GM19395 (cell line): ENCODE measurements at regions not wholly inside any gene's neighbourhood (a gene's known extent, or its start where the extent isn't known, plus 50 kb on each side); places are given as distances from the start of the nearest gene placed in this dataset.
"Not testable (repeated sequence)": the region's sequence is repeated elsewhere in the genome, so short reads cannot be mapped to it uniquely, and the experiment has no call there.

Source experiments
- ATAC-seq: cut with Tn5 transposase; IDR thresholded peaks from one replicate; pipeline ENCODE4 v1.9.1; 2021; ENCODE audit warnings: mild to moderate bottlenecking, moderate library complexity; ENCODE audit not compliant: unreplicated experiment

DNA sequence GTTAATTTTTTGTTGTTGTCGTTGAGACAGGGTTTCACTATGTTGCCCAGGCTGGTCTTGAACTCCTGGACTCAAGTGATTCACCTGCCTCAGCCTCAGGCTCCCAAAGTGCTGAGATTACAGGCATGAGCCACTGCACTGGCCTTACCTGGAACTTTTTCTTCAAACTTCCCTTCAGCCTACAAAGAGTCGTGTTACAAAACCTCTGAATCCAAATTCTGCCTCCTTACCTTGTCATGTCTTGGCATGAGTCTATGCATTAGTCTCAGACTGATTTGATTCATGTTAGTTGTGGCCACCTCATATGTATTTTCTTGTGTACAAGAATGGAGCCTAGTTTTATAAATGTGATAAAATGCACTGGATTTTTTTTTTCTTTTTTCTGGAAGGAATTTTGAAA is 172.1 kb downstream of the PRL start:
- ATAC-seq, result no peak

DNA sequence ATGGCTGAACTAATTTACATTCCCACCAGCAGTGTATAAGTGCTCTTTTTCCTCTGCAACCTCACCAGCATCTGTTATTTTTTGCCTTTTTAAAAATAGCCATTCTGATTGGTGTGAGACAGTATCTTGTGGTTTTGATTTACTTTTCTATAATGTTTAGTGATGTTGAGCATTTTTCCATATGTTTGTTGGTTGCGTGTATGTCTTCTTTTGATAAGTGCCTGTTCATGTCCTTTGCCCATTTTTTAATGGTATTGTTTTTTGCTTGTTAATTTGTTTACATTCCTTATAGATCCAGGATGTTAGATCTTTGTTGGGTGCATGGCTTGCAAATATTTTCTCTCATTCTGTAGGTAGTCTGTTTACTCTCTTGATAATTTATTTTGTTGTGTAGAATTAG is 169.9 kb downstream of the PRL start:
- no peak for ATAC-seq

DNA sequence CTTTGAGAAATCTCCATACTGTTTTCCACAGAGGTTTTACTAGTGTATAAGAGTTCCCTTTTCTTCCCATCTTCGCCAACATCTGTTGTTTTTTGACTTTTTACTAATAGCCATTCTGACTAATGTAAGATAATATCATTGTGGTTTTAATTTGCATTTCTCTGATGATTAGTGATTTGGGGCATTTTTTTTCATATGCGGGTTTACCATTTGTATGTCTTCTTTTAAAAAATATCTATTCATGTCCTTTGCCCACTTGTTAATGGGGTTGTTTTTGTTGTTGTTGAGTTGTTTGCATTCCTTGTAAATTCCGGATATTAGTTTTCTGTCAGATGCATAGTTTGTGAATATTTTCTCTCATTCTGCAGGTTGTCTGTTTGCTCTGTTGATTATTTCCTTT is 167.1 kb downstream of the PRL start:
- ATAC-seq, result no peak

DNA sequence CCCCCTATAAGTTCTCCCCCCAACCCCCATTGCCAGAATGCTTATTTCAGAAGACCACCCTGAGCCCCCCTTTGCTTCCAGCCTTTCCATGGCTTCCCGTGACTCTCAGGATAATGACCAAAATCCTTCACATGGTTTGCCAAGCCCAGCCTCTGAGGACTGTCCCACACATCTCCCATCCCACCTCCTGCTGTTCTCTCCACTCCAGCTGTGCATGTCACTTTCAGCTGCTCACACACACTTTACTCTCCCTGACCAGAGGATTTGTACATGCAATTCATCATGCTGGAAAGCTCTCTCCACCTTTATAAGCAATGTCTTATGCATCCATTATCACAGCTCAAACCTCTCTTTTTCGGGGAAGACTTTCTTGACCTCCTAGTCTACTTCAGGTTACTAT is 164.2 kb downstream of the PRL start:
- ATAC-seq, result no peak

DNA sequence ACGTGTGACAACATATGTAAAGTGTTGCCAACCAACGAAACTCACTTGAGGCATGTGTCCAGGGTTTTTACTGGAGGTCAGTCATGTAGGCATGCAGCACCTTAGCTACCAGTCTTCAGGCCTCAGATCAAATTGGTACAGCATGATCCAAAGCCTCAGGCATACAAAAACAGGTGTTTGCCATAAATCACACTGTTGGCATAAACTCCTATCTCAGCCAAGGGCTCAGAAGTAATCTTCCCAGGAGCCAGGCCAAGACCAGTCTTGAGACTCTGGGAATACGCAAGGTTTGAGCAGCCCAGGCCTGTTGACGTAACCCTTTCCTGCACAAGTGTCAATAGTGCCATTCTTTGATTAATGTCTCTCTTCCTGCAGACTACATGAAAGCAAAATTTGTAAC is 163.5 kb downstream of the PRL start:
- no peak for ATAC-seq

DNA sequence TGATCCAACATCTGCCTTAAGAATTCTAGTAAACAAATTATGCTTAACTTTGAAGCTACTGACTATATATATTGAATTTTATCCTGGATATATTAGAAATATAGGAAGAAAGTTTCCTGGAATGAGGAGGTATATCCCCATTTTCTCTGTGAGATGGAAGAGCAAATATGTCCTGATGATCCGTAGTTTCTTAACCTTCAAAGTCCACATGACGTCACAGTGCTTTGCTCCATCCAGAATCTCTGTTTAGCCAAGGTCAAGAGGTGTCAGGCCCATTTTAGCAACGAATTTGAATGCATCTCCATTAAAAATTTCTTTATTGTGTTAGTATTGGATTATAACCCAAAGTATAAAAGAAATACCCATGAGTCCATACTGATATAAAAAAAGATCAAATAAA is 162.5 kb downstream of the PRL start:
- ATAC-seq, result no peak

DNA sequence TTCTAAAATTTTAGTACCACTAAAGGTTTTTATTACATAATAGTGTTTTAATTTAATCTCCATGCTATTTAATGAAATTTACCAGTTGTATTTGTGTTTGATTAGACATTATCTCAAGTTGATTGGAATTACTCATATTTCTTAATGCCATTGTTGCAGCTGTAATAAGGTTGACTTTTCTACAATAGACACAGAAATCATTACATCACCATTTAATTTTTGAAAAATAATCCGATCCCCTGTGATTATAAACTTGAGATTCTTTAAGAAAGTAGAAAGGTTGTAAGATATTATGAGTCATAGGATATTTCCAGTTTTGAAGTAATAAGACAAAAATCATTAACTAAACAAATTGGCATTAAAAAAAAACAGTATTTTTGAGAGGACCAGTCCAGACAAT is 161.4 kb downstream of the PRL start:
- no peak for ATAC-seq

DNA sequence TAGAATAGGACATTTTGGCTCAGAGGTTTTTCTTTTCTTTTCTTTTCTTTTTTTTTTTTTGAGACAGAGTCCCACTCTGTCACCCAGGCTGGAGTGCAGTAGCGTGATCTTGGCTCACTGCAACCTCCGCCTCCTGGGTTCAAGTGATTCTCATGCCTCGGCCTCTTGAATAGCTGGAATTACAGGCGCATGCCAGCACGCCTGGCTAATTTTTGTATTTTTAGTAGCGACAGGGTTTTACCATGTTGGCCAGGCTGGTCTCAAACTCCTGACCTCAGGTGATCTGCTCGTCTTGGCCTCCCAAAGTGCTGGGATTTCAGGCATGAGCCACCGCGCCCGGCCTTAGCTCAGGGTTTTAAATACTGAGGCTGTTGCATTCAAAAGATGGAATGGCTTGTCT is 156.1 kb downstream of the PRL start:
- ATAC-seq, result not testable (repeated sequence)

DNA sequence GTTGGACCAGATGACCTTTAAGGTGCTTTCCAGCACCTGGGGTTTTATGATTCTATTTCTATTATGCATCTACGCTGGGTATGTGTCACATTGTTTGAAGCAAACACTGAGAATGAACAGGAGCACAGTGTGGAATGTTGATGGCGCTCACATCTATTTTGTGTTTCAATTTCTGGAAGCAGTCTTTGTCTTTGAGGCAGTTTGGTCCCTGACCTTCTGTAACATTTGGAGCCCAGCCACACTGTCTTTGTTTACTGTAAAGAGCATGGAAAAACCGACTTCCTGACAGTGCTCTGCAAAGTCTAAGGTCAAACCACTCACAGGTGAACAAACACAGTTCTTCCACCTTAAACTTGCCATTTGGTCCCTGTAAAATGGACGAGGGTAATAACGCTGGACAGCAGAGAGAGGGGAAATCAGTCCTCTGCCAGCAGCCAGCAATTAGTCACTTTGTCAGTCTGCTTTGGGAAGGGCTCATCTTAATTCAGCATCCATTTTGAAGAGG is 155.5 kb downstream of the PRL start:
- ATAC-seq, result no peak

DNA sequence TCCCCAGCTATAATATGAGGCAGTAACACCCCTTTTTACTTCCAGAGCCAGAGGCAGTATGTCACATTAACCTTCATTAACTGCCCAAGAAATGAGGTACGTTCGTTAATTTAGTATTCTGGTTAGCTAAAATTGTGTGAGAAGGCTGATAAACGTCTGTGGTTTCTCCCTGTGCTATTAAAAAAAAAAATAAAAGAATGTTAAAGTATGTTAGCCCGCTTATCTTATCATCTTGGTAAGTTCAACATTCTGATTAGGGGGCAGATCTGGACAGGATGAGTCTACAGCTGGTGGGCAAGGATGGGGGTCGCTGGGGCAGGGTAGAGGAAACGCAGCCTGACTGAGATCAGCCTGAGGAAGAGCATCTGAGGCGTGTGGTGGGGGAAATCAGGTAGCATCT is 154.0 kb downstream of the PRL start:
- ATAC-seq, result no peak

DNA sequence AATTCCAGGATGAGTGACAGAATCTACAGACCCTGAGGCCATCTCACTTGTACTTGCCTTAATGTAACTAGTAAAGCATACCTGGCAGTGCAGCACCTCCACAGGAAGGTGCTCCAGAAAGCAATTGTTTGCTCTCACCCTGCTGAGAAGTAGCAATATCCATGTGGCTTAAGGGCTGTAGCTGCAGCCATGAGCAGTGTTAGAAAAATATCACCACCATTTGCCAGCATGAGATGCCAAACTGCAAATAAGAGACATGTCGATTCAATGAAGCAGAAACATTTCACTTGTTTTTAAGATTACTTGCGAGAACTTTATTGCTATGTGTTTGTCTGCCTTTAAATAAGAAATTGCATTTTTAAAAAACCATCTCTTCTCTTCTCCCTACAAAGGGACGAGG is 151.5 kb downstream of the PRL start:
- no peak for ATAC-seq

DNA sequence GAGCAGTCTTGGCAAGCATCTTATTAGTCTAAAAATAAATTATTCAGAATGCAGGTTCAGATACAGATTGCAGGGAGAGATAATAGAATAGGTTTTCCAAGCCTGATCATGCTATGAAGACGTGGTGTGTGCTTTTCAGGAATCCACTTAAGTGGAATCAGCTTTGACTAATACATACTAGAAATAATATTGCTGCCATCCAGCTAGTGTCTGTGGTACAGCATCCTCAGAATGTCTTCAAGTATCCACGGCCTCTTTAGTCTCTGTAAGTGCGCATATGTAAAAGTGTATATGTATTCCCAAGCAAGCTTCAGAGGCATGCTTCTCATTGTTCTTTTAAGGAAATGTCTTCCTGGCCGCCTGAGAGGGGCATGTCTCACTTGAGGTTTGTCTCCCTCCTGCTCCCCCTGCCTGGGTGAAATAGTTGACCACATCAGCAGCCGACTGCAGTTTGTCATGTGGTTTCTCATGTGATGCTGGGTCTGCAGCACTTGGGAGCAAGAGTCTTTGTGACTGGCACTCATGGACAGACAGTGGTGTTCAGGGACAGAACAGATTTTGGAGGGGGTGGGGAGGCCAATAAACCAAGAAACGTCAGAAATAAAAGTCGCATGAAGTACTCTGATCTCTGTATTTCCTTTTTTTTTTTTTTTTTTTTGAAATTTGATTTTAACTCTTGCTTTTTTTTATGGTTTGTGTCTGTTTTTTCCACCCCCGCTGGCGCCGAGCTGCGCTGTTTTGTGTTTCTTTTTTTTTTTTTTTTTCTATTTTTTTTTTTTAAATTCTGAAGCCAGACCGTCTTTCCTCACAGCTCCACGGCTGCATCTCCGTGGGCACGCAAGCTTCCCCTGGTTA is 150.8 kb downstream of the PRL start:
- no peak for ATAC-seq

DNA sequence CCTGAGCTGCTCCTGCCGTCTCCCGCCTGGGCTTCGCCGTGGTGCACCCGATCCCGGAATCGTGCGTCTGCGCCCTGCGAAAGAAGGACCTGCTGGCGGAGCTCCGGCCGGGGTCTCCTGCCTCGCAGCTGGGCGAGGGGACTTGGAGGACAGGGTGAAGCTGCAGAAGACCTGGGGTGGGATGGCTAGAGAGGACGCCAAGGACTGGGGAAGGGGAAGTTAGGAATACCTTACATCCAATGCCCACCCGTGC is 150.2 kb downstream of the PRL start:
- ATAC-seq, result no peak

DNA sequence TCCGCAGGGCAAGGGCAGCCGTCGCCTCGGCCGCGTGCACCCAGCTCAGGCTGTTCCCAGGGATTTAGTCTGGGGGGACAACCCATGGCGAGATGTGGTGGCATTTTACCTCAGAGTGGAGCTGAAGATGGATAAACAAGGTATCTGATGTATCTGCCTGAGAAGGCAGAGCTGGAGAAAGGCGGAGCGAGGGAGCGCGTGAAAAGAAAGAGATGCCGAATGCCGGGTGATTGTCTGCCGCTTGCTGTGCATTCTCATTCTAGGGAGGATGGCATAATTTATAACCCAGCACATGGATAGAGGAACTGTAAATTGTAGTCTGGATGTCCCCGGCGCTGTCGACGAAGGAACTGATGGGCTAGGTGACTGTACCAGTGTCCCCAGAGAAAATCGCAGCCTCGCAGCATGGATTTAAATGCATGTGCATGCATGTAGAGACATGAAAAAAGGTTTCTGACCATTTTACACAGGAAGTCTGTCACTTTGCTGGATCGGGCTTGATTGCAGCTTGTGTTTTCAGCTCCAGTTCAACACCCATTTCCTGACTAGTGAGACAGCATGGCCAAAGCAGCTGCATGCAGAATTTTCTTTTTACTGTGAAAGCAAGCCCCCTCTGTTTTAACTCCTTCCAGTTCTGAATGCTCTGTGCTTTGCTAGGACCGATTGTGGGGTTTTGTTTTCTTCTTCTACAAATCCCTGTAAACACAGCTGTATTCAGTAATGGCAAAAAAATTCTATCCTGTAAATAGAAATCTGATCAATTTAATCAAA is 149.7 kb downstream of the PRL start:
- no peak for ATAC-seq

DNA sequence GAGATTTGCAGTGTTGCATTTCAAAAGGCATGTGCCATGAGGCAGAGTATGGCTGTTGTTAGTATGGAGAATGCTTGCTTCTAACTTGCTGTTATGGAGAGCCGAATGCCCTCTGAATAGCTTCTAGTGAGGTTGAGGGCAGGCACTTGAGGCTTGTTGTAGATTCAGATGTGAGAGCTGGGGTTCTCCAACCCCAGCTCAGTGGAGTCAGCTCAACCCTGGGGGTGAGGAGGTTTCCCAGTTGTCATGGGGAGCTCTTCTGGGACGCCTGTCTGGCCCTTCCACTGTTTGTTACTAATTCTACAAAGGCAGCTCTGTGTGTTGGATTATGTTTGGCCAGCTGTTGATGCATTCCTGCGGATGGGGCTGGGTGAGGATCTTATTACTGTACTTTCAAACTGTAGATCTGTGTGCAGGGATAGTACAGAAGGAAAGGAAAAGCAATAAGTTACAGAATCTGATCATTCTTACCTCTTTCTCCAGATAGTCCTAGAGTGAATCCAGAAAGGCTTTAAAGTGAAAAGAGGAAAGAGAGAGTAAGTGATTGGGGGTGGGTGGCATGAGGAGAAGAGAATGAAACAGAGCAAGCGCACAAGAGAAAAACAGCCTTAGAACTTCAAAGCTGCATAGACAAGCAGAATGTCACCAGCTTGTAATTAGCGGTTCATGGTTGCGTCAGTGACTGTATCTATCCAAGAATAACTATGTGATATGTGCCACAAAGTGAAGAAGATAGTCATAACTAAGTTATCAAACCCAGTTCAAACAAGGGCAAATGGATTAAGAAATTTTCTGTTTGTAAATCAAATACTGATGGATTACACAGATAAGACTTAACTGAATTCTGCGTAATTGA is 148.7 kb downstream of the PRL start:
- ATAC-seq, result no peak

DNA sequence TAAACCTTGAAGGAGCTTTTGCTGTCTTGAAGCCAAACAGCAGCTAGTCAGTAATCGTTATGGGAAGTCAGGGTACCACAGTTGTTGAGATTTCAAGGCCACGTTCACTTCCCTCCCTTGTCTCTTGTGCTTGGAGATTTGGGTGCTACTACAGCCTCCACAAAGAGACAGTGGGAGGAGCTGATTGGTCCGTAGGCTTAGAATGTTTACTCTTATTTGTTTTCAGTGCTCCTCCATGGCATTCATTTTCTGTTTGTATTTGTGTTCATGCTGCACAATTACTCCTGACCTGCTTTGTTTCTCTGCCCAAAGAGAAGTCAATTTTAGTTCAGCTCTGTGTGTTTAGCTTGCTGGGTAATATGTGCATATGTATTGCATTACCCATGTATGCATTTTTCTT is 147.7 kb downstream of the PRL start:
- no peak for ATAC-seq

DNA sequence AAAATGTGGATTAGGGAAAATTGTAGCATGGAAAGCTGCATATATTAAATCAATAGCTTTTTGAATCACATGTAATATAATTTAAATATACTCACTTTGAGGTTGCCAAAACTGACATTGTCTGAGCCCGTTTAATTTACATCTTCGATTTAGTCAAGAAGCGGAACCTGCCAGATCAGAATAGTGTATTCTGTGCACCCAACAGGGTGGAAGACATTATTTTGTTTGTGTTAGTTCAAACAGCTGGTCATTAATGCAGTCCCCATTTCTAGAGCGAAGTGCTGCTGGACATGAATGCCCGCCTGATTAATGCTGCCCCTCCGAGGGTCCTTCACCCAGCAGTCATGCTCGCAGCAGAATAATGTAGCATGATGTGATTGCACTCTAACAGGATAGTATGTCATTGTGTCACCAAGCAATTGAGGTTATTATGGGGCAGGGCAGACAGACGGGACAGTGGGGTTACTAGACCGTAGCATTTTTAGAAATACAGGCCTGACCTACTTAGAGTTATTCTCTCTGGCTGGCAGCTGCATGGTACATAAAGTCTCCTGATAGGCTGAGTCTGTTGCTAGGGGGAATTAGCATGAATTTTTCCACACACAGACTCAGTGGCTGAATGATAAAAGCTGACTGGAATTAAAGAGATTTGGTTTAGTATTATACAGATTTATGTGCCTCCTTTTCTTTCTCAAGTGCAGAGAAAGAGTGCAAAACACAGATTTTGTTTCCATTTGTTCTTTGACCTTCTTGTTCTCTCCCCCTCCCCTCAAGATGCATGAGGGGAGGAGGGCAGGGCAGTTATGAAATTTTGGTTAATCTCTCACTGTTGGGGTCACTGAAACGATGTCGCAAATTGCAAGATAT is 147.1 kb downstream of the PRL start:
- ATAC-seq, result no peak

DNA sequence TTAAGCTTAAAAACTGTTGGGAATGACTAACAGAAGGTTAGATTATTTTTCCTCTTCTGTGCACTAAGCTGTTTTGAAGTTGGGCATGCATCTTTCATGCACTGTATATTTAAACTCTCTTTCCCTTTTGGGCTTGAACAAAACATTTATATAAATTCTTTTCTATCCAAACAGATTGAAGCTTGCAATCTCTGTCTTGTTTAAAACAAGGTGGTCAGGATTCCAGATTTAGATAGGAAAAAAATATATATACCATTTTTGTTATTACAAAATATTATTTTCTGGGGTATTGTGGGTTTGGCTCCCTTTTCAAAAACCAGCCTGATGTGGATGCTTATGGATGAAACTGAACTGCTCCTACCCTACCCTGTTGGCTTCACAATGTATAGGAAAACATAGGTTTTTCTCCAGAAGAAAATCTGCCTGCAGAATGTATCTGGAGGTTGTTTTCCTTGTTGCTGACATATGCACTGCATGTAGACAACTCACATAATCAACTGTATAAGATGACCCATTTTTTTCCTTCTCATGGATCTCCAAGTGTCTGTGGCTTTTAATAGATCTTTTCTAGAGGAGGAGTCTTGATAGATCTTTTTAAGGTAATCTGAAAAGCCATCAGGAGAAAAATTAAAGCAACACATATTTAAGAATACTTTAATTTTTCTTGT is 146.3 kb downstream of the PRL start:
- ATAC-seq, result no peak

DNA sequence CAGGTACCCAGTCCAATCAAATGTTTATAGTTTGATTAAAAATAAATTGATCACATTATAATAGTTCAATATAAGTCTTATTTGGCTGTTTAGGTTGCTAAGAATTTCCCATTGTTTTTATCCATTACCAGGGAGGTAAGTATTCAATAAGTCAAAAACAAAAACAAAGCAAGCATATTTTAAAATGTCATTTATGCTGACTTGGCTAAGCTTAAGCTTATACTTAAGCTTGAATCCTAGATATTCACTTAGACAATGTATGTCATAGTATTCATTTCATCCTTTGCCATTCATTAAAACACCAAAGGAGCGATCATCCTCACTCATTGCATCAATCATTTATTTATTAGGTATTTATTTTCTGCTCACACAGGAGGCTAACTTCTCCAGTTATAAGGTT is 144.9 kb downstream of the PRL start:
- ATAC-seq, result no peak

DNA sequence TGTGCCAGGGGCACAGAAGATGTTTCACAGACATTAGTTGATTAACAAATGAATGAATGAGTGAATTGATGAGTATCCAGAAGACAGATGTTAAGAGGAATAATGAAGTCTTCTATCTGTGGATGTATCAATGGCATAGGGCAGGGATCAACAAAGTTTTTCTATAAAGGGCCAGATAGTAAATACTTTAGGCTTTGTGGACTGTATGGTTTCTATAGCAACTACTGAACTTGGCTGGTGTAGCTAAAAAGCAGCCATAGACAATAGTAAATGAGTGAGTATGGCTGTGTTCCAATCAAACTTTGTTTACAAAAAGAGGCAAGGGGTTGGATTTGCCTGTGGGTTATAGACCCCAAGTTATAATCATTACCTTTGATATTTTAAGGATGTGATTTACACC is 144.0 kb downstream of the PRL start:
- ATAC-seq, result no peak
